GM19395 (cell line): ENCODE measurements at regions not wholly inside any gene's neighbourhood (a gene's known extent, or its start where the extent isn't known, plus 50 kb on each side); places are given as distances from the start of the nearest gene placed in this dataset.
A peak's percentile ranks its signal among the peaks of the same experiment; 100 is the strongest.
"Not testable (repeated sequence)": the region's sequence is repeated elsewhere in the genome, so short reads cannot be mapped to it uniquely, and the experiment has no call there.

Experiments
- ATAC-seq: cut with Tn5 transposase; IDR thresholded peaks from one replicate; pipeline ENCODE4 v1.9.1; 2021; ENCODE audit warnings: mild to moderate bottlenecking, moderate library complexity; ENCODE audit not compliant: unreplicated experiment

DNA sequence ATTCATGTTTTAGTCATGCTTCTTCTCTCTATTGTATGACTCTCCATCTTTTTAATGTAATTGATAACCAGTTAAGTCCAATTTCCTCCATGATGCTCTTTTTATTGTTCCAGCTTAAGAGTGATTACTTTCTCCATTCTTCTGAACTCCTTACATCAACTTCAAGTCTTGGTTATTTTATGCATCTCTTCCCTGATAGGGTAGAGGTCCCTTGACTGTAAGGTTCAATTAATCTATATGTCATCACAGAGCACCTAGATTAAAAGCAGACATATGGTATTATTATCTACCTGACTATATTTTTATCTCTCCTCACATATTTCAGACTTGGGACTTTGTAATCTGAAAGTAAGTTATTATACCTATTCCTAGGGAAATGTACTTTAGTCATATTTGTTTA lies 853.1 kb downstream of the REEP3 start:
- no peak for ATAC-seq

DNA sequence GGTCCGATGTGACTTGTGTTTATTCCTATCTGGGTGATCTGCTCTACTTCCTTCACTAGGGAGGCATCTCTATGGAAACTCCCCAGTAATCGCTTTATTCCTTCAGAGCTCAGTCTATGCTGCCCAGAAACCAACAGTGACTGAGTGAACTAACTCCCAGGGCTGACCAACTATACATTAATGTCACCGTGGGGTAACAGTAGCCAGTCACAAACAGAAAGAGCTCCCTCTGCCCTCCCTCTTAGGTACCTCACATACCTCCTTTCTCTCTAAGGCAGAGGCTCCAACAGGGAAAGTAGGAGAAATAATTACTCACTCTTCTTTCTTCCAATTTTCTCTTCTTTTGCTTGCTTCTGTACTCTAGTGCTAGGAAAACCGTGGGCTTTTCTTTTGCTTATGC lies 855.0 kb downstream of the REEP3 start:
- ATAC-seq = no peak

DNA sequence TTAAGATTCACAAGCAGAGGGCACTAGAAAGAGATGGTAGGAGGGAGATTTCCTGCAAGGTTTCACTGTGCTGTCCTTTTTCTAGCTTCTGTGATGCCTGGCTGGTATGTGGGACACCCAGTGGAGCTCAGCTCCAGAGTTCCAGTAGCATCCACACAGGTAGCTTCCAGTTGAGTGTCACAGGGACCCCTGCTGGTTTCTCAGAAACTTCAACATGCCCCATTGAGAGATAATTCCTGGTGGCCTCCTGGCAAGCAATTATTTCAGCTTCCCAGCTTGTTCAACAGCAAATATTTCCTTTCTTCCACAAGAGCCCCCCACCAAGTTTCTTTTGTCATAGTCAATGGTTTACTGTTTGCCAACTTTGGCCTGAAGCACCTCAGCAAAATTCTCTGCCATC lies 858.7 kb downstream of the REEP3 start:
- ATAC-seq = no peak

DNA sequence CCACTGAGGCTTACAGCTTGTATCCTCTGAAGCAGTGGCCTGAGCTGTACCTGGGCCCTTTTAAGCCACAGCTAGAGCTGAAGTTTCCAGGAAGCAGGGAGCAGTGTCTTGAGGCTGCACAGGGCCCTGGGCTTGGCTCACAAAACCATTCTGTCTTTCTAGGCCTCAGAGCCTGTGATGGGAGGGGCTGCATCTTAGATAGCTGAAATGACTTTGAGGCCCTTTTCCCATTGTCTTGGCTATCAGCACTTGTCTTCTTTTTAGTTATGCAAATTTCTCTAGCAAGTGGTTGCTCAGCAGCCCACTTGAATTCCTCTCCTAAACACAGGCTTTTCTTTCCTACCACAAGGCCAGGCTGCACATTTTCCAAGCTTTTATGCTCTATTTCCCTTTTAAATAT lies 864.2 kb downstream of the REEP3 start:
- no peak for ATAC-seq

DNA sequence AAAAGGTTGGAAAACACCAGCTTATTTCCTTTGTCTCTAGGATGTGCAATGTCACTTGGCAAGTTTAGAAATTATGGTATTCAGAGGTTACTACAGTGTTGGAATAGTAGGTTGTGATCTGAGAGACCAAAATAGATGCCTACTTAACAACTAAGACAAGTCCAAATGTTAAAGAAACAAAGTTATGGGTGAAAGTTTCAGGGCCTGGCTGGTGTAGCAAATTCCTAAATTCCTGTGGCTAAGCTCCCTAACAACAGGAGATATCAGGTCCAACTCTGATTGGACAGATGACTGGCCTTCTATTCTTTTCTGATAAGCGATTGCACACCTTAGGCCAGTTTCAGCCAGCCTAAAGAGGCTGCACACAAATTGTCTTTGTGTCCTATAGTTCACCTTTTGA lies 873.5 kb downstream of the REEP3 start:
- no peak for ATAC-seq

DNA sequence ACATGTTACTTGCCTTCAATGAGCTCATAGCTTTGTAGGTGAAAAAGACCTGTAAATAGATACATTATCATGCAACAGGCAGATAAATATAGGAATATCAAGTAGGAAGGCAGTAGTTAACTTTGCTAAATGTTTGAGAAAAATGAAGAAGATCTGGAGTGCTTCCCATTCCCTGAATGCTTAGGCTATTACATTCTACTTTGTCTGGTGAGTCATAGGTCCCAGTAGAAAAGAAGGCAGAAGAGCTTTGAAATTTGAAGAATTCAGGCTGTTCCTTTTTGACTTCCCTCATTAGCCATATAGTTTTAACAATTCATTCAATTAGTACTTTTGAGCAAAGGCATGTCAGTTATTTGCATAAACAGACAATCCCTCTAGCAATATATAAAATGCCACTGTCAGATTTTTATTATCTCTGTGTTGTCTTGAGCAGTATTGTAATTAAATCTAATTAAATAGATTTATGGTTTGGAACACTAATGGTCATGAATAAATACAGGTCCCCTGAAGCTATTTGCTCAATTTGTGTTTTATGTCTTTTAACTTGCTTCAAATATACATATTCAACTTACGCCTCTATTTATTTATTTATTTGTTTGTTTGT lies 875.0 kb downstream of the REEP3 start:
- ATAC-seq = no peak

DNA sequence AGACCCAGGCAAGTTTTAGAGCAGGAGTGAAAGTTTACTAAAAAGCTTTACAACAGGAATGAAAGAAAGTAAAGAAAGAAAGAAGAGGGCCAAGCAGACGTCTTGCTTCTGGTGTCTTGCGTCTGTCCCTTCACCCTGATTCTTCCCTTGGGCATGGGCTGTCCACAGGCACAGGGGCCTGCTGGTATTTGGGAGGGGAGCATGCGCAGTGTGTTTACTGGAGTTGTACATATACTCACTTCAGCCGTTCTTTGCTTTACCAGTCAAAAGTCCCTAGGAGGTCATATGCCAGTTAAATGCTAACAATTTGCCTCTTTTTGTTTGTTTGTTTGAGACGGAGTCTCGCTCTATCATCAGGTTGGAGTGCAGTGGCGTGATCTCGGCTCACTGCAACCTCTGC lies 875.9 kb downstream of the REEP3 start:
- ATAC-seq = no peak

DNA sequence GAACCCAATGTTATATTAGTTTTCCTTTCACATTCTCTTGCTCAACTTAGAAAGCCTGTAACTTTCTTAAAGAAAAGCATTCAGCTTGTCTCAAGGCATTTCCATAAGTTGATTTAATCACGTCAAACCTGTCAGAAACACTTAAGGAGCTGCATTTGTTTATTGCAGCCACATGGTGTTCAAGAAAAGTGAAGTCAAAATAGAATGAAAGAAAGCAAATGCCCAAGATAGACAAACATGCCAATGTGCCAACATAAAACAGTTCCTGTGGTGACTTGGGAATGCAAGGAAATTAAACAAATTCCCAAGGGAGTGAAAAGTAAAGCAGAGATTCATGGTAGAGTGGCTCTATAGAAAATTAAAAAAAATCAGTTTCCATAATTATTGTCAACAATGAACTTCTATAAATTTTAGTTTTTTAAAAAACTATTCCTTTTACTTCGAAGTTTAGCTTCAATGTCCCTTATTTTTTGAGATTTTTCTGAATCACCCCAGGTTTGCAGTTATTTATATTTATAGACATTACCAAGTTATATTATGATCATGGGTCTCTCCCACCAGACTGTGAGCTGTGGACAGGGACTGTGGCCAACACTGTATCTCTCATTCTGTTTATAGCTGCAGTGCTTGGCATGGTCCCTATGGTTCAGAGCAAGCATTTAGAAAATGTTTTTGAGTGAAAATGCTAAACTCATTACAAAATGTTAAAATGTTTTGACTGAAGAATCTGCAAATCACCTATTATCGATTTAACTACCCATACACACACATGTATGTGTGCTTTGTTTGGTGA lies 887.4 kb downstream of the REEP3 start:
- no peak for ATAC-seq

DNA sequence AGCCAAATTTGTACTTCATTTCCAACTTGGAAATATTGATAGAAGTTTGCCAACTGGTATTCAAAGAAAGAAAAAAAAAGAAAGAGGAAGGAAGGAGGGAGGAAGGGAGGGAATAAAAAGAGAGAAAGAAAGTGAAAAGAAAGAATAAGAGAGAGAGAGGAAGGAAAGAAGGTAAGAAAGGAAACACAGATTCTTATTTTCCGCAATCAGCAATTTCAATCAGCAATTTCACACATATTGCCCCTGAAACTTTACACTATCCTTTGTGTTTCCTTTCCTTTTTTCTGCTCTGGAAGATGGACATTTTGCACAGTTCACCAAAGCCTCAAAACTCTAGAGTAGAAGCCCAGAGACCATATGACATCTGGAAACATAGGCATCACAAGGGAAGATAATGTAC lies 888.1 kb downstream of the REEP3 start:
- no peak for ATAC-seq

DNA sequence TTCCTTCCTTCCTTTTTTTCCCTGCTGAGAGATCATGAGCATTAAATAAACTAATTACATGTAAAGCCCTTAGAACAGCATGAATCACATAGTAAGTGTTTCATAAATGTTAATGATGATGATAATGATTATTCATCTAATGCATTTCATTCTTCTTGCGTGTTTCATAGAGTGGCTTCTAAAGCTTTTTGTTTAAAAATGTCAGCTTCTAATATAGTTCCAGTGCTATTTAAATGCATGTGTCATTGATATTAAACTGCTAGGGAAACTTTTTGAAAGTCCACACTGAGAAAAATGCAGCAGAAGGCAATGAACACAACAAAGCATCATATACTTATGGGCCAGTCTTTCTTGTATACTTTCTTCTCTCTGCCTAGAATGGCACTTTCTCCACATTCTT lies 894.8 kb downstream of the REEP3 start:
- no peak for ATAC-seq

DNA sequence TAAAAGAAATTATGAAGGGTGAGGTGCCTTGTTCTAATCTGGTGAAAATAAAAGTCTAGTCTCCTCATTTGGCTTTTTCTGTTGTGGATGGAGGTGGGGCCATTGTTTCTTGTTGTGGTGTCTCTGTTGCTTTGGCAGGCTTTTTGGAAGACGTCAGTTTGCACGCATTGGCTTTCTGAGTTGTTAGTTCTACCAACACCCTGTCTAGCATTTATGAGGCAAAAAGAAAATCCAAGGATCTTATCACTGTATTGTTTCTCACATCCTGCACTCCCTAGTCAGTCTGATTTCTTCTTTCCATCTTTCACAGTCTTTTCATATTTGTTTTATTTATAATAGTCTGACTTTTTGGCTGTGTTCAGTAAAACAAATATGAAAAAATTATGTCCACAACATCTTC lies 898.3 kb downstream of the REEP3 start:
- ATAC-seq = no peak

DNA sequence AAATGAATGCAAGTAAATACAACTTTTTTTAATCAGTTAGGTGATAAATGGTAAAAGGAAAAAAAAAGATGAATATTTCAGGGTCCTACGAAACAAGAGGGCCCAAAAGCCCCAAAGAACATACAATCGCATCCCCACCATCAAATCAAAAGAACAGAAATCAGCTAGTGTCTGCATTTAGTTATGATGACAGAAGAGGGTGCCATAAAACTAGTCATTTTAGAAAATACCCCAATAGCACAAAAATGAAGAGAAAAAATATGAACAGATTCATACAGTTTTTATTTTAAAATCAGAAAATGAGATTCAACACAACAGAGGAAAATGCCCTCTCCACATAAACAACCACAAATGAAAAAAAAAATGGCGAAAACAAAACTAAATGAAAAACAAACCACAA lies 905.5 kb downstream of the REEP3 start:
- no peak for ATAC-seq

DNA sequence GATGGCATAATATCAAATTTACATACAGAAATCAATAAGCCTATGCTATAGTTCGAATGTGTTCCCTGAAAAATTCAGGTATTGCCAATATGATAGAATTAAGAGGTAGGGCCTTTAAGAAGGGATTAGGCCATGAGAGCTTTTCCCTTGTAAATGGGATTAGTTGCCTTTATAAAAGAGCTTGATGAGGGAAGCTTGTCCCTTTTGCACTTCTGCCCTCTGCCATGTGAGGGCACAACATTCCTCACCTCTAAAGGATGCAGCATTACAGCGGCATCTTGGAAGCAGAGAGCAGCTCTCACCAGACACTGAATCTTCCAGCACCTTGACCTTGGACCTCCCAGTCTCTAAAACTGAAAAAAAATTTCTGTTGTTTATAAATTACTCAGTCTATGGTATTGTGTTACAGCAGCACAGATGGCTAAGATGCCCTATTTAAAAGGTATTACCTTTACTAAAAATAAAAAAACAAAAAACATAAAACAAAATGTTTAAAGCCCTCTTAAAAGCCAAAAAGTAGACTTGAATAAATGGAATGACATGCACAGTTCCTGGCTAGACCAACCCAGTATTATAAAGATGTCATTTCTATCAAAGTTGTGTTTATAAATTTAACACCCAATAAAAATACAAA lies 909.6 kb downstream of the REEP3 start:
- ATAC-seq = peak; percentile 61

DNA sequence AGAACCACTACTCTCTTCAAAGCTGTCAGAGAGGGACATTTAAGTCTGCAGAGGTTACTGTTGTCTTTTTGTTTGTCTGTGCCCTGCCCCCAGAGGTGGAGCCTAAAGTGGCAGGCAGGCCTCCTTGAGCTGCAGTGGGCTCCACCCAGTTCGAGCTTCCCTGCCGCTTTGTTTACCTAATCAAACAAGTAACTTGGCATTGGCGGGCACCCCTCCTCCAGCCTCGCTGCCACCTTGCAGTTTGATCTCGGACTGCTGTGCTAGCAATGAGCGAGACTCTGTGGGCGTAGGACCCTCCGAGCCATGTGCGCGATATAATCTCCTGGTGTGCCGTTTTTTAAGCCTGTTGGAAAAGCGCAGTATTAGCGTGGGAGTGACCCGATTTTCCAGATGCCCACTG lies 920.7 kb downstream of the REEP3 start:
- not testable (repeated sequence) for ATAC-seq

DNA sequence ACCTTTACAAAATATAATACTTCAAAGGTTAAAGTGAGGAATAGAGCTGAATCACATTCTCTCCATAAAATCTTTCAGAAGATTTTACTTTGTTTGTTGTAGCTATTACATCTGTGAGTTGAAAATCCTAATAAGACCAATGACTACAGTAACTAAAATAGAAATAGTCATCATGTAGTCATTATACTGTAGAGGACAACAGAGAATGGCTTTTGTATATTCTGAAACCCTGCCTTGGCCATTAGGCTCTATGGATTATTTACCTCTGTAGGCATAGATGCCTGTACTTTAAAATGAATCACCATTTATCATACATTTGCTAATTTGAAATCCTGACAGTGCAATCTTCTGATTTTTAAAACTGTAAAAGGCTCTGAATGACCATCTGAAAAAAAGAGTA lies 923.0 kb downstream of the REEP3 start:
- no peak for ATAC-seq

DNA sequence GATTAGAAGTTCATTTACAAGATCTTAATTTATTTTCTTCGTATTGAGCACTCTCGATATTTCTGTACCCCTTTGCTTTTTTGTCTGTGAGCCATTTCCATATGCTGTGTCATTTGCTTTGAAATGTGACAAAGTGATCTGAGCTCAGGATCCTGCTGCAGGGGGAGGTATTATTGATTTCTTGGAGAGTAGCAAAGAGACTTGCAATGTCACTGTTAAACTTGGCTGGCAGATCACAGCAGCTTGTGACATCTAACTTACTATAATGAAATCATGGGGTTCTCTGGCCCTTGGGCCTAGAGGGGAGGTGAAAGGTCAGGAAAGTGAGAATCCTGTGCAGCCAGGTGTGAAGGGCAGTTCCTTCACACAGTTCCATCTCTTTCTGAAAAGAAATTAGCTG lies 923.4 kb downstream of the REEP3 start:
- no peak for ATAC-seq

DNA sequence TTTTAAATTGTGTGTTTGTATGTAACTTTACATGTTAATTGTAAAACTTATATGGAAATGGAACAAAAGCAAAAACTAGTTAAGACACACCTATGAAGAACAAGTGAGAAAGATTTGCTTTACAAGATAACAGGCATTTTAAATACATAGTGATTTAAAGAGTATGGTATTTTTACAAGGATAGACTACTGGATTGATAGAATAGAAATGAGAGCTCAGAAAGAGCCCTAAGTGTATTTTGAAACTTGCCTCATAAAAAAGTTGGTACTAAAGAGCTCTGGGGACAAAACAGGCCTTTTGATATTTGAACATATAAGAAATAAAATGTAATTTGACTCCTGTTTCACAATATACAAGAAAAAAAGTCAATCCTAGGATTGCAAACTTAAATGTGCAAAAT lies 928.4 kb downstream of the REEP3 start:
- no peak for ATAC-seq

DNA sequence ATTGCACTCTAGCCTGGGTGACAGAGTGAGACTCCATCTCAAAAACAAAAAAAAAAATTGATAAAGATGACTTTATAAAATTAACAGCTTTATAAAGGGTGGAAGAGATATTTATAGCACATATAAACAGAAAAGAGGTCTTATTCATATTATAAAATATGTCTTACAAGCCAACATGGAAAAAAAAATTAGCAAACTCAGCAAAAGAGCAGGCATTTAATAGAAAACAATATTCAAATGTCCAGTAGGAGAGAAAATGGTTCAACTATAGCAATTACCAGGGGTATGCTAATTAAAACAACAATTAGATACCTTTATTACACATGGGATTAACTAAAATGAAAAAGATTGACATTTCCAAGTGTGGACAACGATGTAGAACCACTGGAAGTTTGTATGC lies 929.1 kb downstream of the REEP3 start:
- no peak for ATAC-seq

DNA sequence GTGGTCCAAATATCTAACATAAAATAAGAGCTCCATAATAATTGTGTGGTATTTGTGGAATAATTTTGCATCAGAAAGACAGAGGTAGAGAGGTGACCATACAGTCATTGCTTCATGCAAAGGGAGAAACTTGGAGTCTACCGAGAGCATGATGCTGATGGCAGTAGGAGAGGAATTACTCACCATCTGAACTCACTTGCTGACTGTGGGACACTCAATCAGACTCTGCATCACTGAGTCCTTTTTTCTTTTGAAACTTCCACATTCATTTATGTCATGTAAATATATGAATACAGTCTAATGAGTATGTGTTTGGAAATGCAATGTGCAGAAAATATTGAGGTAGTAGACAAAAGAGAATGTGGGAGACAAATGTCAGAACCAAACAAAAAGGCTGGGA lies 933.8 kb downstream of the REEP3 start:
- no peak for ATAC-seq

DNA sequence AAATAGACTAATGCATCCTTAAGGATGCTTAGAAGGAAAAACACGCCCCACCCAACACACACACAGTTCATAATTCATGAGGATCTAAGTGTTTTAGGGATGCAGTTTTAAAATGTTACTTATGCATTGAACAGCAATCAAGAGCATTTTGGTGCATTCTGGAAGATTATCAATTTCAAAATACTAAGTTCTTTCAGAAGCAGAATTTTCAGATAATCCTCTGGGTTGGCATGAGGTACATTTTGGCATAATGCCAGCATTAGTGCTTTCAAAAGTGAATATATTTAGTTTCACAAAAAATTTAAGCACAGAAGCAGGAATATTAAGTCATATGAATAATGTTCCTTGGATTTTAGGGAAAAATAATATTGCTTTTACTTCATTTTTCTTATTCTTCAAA lies 937.1 kb downstream of the REEP3 start:
- ATAC-seq = no peak

DNA sequence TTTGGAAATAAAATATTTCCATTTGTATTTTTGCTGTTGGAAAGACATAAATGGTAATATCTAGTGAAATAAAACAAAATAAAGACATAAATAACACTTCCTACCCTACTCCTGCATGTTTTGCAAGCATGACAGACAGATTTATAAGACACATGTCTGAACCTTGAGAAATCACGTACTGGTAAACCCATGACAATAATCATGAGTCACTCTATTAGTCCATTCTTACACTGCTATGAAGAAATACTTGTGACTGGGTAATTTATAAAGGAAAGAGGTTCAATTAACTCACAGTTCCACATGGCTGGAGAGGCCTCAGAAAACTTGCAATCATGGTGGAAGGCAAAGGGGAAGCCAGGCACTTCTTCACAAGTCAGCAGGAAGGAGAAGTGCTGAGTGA lies 942.2 kb downstream of the REEP3 start:
- ATAC-seq = no peak

DNA sequence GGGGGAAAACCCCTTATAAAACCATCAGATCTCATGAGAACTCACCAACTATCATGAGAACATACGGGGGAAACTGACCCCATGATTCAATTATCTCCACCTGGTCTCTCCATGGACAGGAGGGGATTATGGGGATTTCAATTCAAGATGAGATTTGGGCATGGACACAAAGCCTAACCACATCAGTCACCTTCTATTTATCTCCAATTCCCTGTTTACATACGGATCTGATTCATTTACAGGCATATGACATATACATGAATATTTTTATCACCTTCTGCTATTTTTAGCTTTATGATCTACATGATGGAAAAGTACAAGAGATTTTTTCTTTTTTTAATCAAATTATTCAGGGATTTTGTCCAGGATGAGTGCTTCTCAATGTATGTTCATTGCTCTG lies 944.5 kb downstream of the REEP3 start:
- no peak for ATAC-seq
